Astrocyte (in vitro differentiated cells and primary cell): ENCODE measurements at regions not wholly inside any gene's neighbourhood (a gene's known extent, or its start where the extent isn't known, plus 50 kb on each side); places are given as distances from the start of the nearest gene placed in this dataset.

ENCODE experiments used
- DNase-seq: peaks from one replicate; pipeline ENCODE4 v3.0.0-alpha.2; 2010; ENCODE audit warnings: low read depth
- FAIRE-seq: peaks from 2 replicates; lab custom pipeline; 2011; peaks lifted over from hg19 to GRCh38; lab: Jason Lieb, UNC
- H2AFZ ChIP-seq: 2 replicates; pipeline ENCODE4 v1.6.0; 2012; ENCODE audit warnings: low read depth, low read length, inconsistent platforms
- H3K27ac ChIP-seq: 2 replicates; pipeline ENCODE4 v1.5.1; 2011; ENCODE audit warnings: low read depth, low read length, inconsistent platforms
- H3K27me3 ChIP-seq: 2 replicates; pipeline ENCODE4 v1.6.0; 2011; ENCODE audit warnings: low read length, inconsistent platforms; ENCODE audit not compliant: insufficient read depth
- H3K36me3 ChIP-seq: 2 replicates; pipeline ENCODE4 v1.5.1; 2011; ENCODE audit warnings: low read length, inconsistent platforms; ENCODE audit not compliant: insufficient read depth
- H3K4me1 ChIP-seq: 2 replicates; pipeline ENCODE4 v1.5.1; 2011; ENCODE audit warnings: low read length, inconsistent platforms; ENCODE audit not compliant: insufficient read depth
- H3K4me2 ChIP-seq: 2 replicates; pipeline ENCODE4 v1.6.0; 2012; ENCODE audit warnings: low read length, inconsistent platforms
- H3K4me3 ChIP-seq: 2 replicates; pipeline ENCODE4 v1.5.1; 2011; ENCODE audit warnings: low read depth, mild to moderate bottlenecking, low read length, inconsistent platforms; ENCODE audit not compliant: insufficient read depth
- H3K79me2 ChIP-seq: 2 replicates; pipeline ENCODE4 v1.6.0; 2012; ENCODE audit warnings: mild to moderate bottlenecking, low read length, inconsistent platforms; ENCODE audit not compliant: insufficient read depth
- H3K9ac ChIP-seq: 2 replicates; pipeline ENCODE4 v1.6.0; 2012; ENCODE audit warnings: mild to moderate bottlenecking, low read length, inconsistent platforms
- H3K9me3 ChIP-seq: 2 replicates; pipeline ENCODE4 v1.5.1; 2012; ENCODE audit warnings: low read depth, mild to moderate bottlenecking, low read length, inconsistent platforms; ENCODE audit not compliant: insufficient read depth
- H4K20me1 ChIP-seq: 2 replicates; pipeline ENCODE4 v1.6.0; 2012; ENCODE audit warnings: low read length, inconsistent platforms; ENCODE audit not compliant: insufficient read depth
- H3K27ac Mint-ChIP-seq: one replicate; pipeline ENCODE4 v1.8.0; 2021; ENCODE audit warnings: mild to moderate bottlenecking, mixed read lengths; ENCODE audit not compliant: unreplicated experiment
- H3K27me3 Mint-ChIP-seq: one replicate; pipeline ENCODE4 v1.8.0; 2021; ENCODE audit warnings: low read depth, mixed read lengths; ENCODE audit not compliant: unreplicated experiment
- H3K36me3 Mint-ChIP-seq: one replicate; pipeline ENCODE4 v1.8.0; 2021; ENCODE audit warnings: low read depth, mixed read lengths; ENCODE audit not compliant: unreplicated experiment
- H3K4me1 Mint-ChIP-seq: one replicate; pipeline ENCODE4 v1.8.0; 2021; ENCODE audit warnings: low read depth, mixed read lengths; ENCODE audit not compliant: unreplicated experiment
- H3K4me3 Mint-ChIP-seq: one replicate; pipeline ENCODE4 v1.8.0; 2021; ENCODE audit warnings: mild to moderate bottlenecking, moderate library complexity, mixed read lengths; ENCODE audit not compliant: unreplicated experiment
- H3K9me3 Mint-ChIP-seq: one replicate; pipeline ENCODE4 v1.8.0; 2021; ENCODE audit warnings: mild to moderate bottlenecking, mixed read lengths; ENCODE audit not compliant: unreplicated experiment
- EZH2 ChIP-seq: IDR thresholded peaks from 2 replicates; pipeline ENCODE4 v1.6.1; 2012; ENCODE audit warnings: mild to moderate bottlenecking, low read length, inconsistent platforms; ENCODE audit not compliant: insufficient read depth
- TF ChIP-seq, protein P1 (sequence below): IDR thresholded peaks from 2 replicates; pipeline ENCODE4 v1.5.1; 2011; ENCODE audit warnings: low read depth, mild to moderate bottlenecking, inconsistent platforms, low read length, moderate library complexity; ENCODE audit not compliant: insufficient read depth

DNA sequence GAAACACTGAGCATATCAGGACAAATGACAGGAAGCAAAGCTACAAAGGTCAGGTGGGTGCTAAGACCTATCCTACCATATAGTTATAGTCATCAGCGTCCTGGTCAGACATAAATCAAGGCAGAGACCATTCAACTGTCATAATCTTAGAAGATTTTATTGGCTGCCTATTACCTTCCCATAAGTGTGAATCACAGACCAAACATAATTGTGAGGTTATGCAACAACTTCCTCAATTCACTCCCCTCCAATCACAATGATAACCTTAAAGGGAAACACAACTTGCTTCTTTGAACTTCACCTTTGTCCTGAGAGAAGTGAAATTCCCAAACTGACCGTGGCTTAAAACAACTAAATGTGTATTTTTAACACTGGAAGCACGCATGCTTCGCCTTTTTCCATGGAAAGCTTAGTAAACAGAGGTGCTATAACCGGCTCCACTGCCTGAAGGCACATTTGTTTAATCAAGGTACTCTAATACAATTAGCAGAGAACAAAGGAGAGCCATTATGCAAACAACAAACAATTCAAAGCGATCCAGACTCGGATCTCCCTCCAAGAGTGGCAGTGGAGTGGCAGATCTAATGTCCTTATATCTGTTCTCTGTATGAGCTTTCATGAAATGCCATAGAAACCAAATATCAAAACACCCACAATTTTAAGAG is 84.9 kb downstream of the TMEM114 start:
- DNase-seq (no peak), FAIRE-seq (no peak)
- H3K27me3 Mint-ChIP-seq = peaks cover 19% of the 10 kb centered on the region

DNA sequence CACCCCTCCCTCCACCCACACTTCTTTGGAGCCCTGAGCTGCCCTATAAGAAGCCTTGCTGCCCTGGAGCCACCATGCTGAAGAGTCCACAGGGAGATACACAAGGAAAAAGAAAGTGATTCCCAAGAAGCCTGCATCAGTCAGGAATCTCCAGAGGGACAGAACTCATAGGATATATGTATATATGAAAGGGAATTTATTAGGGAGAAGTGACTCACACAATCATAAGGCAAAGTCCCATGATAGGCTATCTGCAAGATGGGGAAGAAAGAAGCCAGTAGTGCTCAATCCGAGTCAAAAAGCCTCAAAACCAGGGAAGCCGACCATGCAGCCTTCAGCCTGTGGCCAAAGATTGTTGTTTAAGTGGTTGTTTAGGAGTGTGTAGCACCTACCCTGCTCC is 87.9 kb downstream of the TMEM114 start:
- H3K4me1 ChIP-seq = no peaks in the 10 kb centered on the region
- peaks cover 3% of the 10 kb centered on the region for H3K9me3 Mint-ChIP-seq
- no peak overlapping the region for H3K4me3 Mint-ChIP-seq
- H3K36me3 Mint-ChIP-seq = no peaks in the 10 kb centered on the region
- FAIRE-seq = no peak
- no peak for DNase-seq
- no peaks in the 10 kb centered on the region for H4K20me1 ChIP-seq
- no peak overlapping the region for H3K4me2 ChIP-seq
- H3K27ac Mint-ChIP-seq = no peak overlapping the region
- H2AFZ ChIP-seq = no peak overlapping the region
- peaks cover 22% of the 10 kb centered on the region for H3K27me3 Mint-ChIP-seq
- H3K27me3 ChIP-seq = no peaks in the 10 kb centered on the region
- TF ChIP-seq, protein P1, sequence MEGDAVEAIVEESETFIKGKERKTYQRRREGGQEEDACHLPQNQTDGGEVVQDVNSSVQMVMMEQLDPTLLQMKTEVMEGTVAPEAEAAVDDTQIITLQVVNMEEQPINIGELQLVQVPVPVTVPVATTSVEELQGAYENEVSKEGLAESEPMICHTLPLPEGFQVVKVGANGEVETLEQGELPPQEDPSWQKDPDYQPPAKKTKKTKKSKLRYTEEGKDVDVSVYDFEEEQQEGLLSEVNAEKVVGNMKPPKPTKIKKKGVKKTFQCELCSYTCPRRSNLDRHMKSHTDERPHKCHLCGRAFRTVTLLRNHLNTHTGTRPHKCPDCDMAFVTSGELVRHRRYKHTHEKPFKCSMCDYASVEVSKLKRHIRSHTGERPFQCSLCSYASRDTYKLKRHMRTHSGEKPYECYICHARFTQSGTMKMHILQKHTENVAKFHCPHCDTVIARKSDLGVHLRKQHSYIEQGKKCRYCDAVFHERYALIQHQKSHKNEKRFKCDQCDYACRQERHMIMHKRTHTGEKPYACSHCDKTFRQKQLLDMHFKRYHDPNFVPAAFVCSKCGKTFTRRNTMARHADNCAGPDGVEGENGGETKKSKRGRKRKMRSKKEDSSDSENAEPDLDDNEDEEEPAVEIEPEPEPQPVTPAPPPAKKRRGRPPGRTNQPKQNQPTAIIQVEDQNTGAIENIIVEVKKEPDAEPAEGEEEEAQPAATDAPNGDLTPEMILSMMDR = no peak
- TF ChIP-seq EZH2 = no peak
- no peaks in the 10 kb centered on the region for H3K36me3 ChIP-seq
- no peaks in the 10 kb centered on the region for H3K4me1 Mint-ChIP-seq
- H3K27ac ChIP-seq = no peak overlapping the region
- no peak overlapping the region for H3K4me3 ChIP-seq
- H3K9me3 ChIP-seq = peaks cover 3% of the 10 kb centered on the region
- no peak overlapping the region for H3K9ac ChIP-seq
- no peaks in the 10 kb centered on the region for H3K79me2 ChIP-seq

More for the DNA sequence above, 84.9 kb downstream of the TMEM114 start:
- peaks cover 5% of the 10 kb centered on the region for H3K9me3 Mint-ChIP-seq
- no peaks in the 10 kb centered on the region for H3K79me2 ChIP-seq
- no peak overlapping the region for H3K27ac ChIP-seq
- no peak overlapping the region for H3K27ac Mint-ChIP-seq
- H2AFZ ChIP-seq = no peak overlapping the region
- peaks cover 3% of the 10 kb centered on the region for H3K9me3 ChIP-seq
- H3K9ac ChIP-seq = no peak overlapping the region
- no peaks in the 10 kb centered on the region for H3K4me1 Mint-ChIP-seq
- no peak for TF ChIP-seq EZH2
- TF ChIP-seq, protein P1 = no peak
- no peak overlapping the region for H3K4me3 Mint-ChIP-seq
- no peaks in the 10 kb centered on the region for H4K20me1 ChIP-seq
- H3K36me3 Mint-ChIP-seq = no peaks in the 10 kb centered on the region
- no peaks in the 10 kb centered on the region for H3K4me1 ChIP-seq
- no peak overlapping the region for H3K4me3 ChIP-seq
- H3K27me3 ChIP-seq = no peaks in the 10 kb centered on the region
- no peak overlapping the region for H3K4me2 ChIP-seq
- H3K36me3 ChIP-seq = no peaks in the 10 kb centered on the region

DNA sequence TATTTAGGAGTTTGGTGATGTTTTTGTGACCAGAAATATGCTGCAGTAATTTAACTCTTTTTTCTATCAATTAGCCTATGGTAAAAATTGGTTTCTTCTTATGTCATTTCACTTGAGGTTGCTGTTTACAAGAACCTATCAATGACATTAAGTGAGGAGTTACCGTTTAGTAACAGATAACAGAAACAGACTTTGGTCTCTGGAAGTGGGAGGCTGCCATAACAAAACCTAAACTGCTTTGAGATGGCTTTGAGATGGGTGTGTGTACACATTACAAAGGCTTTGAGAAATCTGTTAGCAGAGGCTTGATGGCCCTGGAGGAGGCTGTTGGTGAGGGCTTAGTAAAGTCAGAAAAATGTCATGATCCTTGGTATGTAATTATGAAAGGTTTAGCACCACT is 90.0 kb downstream of the TMEM114 start:
- no peak overlapping the region for H3K27ac ChIP-seq
- Mint-ChIP-seq H3K27me3 (peaks cover 17% of the 10 kb centered on the region), H3K9me3 (peaks cover under 1% of the 10 kb centered on the region), H3K27ac (no peak overlapping the region), H3K4me1 (no peaks in the 10 kb centered on the region), H3K36me3 (no peaks in the 10 kb centered on the region), H3K4me3 (no peak overlapping the region)
- no peaks in the 10 kb centered on the region for H3K4me1 ChIP-seq
- no peaks in the 10 kb centered on the region for H3K36me3 ChIP-seq
- H3K79me2 ChIP-seq = no peaks in the 10 kb centered on the region
- H2AFZ ChIP-seq = no peak overlapping the region
- FAIRE-seq (no peak), DNase-seq (no peak)
- no peak overlapping the region for H3K9ac ChIP-seq
- H3K27me3 ChIP-seq = no peaks in the 10 kb centered on the region
- TF ChIP-seq, protein P1 = no peak
- no peak for TF ChIP-seq EZH2
- peaks cover 3% of the 10 kb centered on the region for H3K9me3 ChIP-seq
- H3K4me2 ChIP-seq = no peak overlapping the region
- H4K20me1 ChIP-seq = no peaks in the 10 kb centered on the region
- no peak overlapping the region for H3K4me3 ChIP-seq
